HCT116 (cell line): ENCODE measurements at regions not wholly inside any gene's neighbourhood (a gene's known extent, or its start where the extent isn't known, plus 50 kb on each side); places are given as distances from the start of the nearest gene placed in this dataset.

ENCODE experiments used
- CEBPB ChIP-seq: IDR thresholded peaks from 2 replicates; pipeline ENCODE4 v1.6.1; 2012; ENCODE audit warnings: low read depth
- EZH2 ChIP-seq: fragments of 200-600 bp; sonication (generic); IDR thresholded peaks from 2 replicates; pipeline ENCODE4 v1.6.1; 2017; ENCODE audit warnings: antibody characterized with exemption, mixed run types
- EZH2phosphoT487 ChIP-seq: fragments of 200-600 bp; IDR thresholded peaks from 2 replicates; pipeline ENCODE4 v1.6.1; 2018; ENCODE audit warnings: antibody characterized with exemption, borderline replicate concordance
- POLR2AphosphoS5 ChIP-seq: IDR thresholded peaks from 2 replicates; pipeline ENCODE4 v1.6.1; 2011; ENCODE audit warnings: mild to moderate bottlenecking, low read depth, low read length, moderate library complexity
- RAD21 ChIP-seq: IDR thresholded peaks from 2 replicates; pipeline ENCODE4 v1.6.1; 2012; ENCODE audit warnings: low read depth, mild to moderate bottlenecking
- SIN3A ChIP-seq: IDR thresholded peaks from 2 replicates; pipeline ENCODE4 v1.6.1; 2012; ENCODE audit warnings: low read depth
- SP1 ChIP-seq: IDR thresholded peaks from 2 replicates; pipeline ENCODE4 v1.6.1; 2012; ENCODE audit warnings: low read depth
- TF ChIP-seq, protein P1 (sequence below), 3 experiments: fragments of 200-600 bp in 1 of 3; sonication (generic) in 1 of 3; IDR thresholded peaks in 2 of 3; conservative IDR thresholded peaks in 1 of 3; 2 replicates each; pipeline ENCODE4 v1.5.1; 2012 to 2017; ENCODE audit warnings: low read depth in 2 of 3, low read length in 2 of 3, antibody characterized with exemption in 1 of 3, borderline replicate concordance in 1 of 3, control low read depth in 1 of 3, mild to moderate bottlenecking in 1 of 3, mixed read lengths in 1 of 3, mixed run types in 1 of 3, moderate library complexity in 1 of 3; ENCODE audit not compliant: insufficient read depth in 1 of 3
- TF ChIP-seq, protein P2 (sequence below): IDR thresholded peaks from 2 replicates; pipeline ENCODE4 v1.6.1; 2012

DNA sequence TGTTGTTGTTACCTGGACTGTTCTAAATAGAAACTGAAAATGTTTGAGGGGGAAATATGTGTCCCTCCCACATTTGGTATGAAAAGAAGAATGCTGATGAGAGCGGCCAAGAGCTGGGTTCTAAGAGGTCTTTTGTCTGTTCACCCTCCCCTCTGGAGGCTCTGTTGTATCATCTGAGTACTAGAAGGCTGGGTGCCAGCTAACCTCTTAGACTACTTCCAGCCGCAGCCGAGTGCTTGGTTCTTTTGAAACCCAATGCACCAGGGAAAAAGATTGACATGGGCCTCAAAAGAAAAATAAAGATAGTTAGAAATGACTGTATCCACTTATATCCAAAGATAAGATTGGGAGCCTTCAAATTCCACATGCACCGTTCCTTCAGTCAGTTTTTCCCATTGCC is 255.9 kb downstream of the TXNL1 start:
- TF ChIP-seq, protein P1, sequence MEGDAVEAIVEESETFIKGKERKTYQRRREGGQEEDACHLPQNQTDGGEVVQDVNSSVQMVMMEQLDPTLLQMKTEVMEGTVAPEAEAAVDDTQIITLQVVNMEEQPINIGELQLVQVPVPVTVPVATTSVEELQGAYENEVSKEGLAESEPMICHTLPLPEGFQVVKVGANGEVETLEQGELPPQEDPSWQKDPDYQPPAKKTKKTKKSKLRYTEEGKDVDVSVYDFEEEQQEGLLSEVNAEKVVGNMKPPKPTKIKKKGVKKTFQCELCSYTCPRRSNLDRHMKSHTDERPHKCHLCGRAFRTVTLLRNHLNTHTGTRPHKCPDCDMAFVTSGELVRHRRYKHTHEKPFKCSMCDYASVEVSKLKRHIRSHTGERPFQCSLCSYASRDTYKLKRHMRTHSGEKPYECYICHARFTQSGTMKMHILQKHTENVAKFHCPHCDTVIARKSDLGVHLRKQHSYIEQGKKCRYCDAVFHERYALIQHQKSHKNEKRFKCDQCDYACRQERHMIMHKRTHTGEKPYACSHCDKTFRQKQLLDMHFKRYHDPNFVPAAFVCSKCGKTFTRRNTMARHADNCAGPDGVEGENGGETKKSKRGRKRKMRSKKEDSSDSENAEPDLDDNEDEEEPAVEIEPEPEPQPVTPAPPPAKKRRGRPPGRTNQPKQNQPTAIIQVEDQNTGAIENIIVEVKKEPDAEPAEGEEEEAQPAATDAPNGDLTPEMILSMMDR (IDR thresholded peaks at IDR 0.05 in 2 of 3, conservative IDR thresholded peaks at IDR 0.05 in 1 of 3; ENCODE audit: borderline replicate concordance in 1 of 3, insufficient read depth in 1 of 3, low read depth in 2 of 3, low read length in 2 of 3) = no peak
- TF ChIP-seq RAD21 (no peak), POLR2AphosphoS5 (no peak), CEBPB (no peak), EZH2phosphoT487 (no peak), SP1 (no peak), SIN3A (no peak), EZH2 (no peak)
- TF ChIP-seq, protein P2, sequence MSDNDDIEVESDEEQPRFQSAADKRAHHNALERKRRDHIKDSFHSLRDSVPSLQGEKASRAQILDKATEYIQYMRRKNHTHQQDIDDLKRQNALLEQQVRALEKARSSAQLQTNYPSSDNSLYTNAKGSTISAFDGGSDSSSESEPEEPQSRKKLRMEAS = no peak
